Fibroblast of the aortic adventitia (primary cell): ENCODE measurements at regions not wholly inside any gene's neighbourhood (a gene's known extent, or its start where the extent isn't known, plus 50 kb on each side); places are given as distances from the start of the nearest gene placed in this dataset.
"Not testable (repeated sequence)": the region's sequence is repeated elsewhere in the genome, so short reads cannot be mapped to it uniquely, and the experiment has no call there.

ENCODE experiments used
- DNase-seq: peaks from one replicate; pipeline ENCODE4 v3.0.0-alpha.2; 2010; ENCODE audit warnings: low read depth
- H3K4me3 ChIP-seq: 2 replicates; pipeline ENCODE4 v1.5.1; 2011; ENCODE audit warnings: low read depth, mild to moderate bottlenecking, control low read depth, low read length, moderate library complexity
- TF ChIP-seq, protein P1 (sequence below): IDR thresholded peaks from 2 replicates; pipeline ENCODE4 v1.5.1; 2011; ENCODE audit warnings: mild to moderate bottlenecking, low read length, control low read depth, inconsistent platforms; ENCODE audit not compliant: insufficient read depth

DNA sequence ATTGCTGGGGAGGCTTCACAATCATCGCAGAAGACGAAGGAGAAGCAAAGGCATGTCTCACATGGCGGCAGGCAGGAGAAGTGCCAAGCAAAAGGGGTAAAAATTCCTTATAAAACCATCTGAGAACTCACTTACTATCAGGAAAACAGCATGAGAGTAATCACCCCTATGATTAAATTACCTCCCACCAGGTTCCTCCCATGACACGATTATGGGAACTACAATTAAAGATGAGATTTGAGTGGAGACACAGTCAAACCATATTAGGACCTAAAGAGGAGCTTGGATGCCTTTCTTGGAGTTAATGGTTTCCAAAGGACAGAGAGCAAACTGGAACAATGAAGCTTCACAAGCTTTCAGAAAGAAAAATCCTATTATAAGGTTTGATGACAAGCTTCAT is 168.4 kb upstream of the SMARCAD1 start:
- TF ChIP-seq, protein P1, sequence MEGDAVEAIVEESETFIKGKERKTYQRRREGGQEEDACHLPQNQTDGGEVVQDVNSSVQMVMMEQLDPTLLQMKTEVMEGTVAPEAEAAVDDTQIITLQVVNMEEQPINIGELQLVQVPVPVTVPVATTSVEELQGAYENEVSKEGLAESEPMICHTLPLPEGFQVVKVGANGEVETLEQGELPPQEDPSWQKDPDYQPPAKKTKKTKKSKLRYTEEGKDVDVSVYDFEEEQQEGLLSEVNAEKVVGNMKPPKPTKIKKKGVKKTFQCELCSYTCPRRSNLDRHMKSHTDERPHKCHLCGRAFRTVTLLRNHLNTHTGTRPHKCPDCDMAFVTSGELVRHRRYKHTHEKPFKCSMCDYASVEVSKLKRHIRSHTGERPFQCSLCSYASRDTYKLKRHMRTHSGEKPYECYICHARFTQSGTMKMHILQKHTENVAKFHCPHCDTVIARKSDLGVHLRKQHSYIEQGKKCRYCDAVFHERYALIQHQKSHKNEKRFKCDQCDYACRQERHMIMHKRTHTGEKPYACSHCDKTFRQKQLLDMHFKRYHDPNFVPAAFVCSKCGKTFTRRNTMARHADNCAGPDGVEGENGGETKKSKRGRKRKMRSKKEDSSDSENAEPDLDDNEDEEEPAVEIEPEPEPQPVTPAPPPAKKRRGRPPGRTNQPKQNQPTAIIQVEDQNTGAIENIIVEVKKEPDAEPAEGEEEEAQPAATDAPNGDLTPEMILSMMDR, result no peak
- DNase-seq, result no peak

DNA sequence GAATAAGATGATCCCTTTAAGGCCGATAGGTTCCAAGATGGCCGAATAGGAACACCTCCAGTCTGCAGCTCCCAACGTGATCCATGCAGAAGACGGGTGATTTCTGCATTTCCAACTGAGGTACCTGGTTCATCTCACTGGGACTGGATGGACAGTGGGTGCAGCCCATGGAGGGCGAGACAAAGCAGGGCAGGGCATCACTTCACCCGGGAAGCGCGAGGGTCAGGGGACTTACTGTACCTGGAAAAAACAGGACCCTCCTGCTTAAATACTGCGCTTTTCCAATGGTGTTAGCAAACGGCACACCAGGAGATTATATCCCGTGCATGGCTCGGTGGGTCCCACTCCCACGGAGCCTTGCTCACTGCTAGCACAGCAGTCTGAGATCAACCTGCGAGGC is 163.2 kb upstream of the SMARCAD1 start:
- DNase-seq, H3K4me3 ChIP-seq: not testable (repeated sequence)

More for the DNA sequence above, 168.4 kb upstream of the SMARCAD1 start:
- no peak overlapping the region for H3K4me3 ChIP-seq

DNA sequence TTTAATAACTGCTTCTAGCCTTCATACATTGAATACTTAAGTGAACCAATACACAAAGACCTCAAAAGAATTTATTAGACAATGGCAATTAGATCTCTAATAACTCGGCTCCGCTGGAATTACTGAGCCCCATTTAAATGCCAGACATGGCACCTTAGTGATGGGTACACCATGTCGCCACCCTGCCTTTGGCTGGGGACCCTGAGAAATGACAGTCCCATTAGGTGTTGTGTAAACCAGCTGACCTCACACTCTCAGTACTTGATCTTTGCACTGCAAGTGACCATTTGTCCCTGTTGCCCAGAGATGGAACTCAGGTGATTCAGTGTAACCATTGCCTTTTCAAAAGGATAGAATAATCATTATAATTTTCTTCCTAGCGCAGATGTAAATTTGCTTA is 144.6 kb upstream of the SMARCAD1 start:
- H3K4me3 ChIP-seq, result no peak overlapping the region
- TF ChIP-seq, protein P1, result no peak
- no peak for DNase-seq

DNA sequence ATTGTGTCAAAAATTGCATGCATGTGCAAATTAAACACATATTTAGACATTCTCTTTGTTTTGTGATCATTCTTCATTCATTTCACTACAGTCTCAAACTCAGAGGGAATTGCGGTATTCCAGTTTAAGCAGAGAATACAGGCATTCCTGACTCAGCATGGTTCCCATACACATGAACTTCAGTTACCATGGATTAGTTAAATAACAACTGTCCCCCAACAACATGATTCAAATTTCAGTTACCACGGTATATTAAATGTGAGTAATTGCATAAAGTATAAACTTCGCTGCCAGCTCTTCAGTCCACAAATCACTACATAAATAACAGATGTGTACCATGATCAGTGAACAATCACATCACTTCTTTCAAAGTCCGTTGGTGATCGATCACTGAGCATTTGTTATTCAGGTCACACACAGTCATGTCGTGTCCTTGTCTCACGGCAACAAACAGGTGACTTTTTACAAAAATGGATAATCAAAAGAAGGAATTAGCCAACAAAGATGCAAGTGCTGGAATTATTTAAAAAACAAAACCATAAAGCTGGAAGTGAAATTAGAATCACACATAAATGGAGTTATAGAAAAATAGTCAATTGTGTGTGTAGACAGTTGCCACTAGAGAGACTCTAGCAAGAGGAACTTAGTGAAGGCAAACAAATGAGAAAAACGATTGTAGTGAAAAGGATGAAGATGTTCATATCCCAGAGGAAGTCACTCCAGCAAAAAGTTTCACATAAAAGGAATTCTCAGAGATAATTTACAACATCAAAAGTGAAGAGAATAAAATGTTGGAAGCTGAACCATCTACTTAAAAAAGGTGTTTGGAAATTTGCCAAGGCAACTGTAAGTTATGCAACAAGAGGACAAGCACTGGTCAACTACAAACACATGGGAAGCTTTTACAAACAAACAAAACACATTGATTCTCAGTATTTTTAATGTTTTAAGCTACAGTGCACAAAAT is 138.6 kb upstream of the SMARCAD1 start:
- DNase-seq, result no peak
- H3K4me3 ChIP-seq, result no peak overlapping the region
- TF ChIP-seq, protein P1, result no peak

DNA sequence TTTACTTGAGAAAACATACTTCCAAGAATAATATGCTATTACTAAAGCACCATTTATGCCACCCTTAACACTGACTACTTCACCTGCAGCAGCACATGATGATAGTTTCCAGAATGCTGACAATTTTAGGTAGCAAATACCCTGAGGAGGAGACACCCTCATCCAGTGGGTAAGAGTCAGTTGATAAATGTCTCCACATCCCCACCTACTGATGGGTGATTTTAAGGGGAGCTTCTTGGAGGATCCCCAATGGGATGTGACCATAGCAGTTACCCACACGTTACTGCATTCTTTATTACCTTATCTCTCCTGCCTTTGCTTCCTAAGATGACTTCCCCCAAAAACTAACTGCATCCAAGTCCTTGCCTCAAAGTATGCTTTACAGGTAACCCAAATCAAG is 131.2 kb upstream of the SMARCAD1 start:
- no peak overlapping the region for H3K4me3 ChIP-seq
- TF ChIP-seq, protein P1, result no peak
- DNase-seq, result no peak

DNA sequence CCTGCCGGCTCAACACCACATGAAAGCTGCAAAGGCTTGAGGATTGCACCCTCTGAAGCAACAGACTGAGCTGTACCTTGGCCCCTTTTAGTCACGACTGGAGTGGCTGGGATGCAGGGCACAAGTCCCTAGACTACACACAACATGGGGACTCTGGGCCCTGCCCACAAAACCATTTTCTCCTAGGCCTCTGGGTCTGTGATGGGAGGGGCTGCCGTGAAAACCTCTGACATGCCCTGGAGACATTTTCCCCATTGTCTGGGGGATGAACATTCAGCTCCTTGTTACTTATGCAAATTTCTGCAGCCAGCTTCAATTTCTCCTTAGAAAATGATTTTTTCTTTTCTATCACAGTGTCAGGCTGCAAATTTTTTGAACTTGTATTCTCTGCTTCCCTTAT is 123.5 kb upstream of the SMARCAD1 start:
- DNase-seq, result no peak
- TF ChIP-seq, protein P1, result no peak
- no peak overlapping the region for H3K4me3 ChIP-seq

DNA sequence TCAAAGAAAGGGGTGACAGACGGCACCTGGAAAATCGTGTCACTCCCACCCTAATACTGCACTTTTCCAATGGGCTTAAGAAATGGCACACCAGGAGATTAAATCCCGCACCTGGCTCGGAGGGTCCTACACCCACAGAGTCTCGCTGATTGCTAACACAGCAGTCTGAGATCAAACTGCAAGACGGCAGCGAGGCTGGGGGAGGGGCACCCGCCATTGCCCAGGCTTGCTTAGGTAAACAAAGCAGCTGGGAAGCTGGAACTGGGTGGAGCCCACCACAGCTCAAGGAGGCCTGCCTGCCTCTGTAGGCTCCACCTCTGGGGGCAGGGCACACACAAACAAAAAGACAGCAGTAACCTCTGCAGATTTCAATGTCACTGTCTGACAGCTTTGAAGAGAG is 108.5 kb upstream of the SMARCAD1 start:
- DNase-seq, H3K4me3 ChIP-seq: not testable (repeated sequence)

DNA sequence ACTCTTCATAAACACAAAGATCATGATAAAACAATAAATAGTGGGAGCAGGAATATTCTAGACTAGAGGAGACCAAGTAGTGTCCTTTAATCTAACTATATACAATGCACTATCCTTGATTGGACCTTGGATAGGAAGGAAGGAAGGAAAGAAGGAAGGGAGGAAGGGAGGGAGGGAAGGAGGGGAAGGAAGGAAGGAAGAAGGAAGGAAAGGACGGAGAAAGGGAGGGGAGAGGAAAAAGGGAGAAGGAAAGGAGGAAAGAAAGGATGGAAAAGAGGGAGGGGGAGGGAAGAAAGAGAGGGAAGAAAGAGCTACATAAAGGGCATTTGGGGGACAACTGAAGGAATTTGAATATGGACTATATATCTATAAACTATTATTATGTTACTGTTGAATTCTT is 95.0 kb upstream of the SMARCAD1 start:
- no peak overlapping the region for H3K4me3 ChIP-seq
- DNase-seq, result no peak
- TF ChIP-seq, protein P1, result no peak
